ENCODE measurements at regions not wholly inside any gene's neighbourhood (a gene's known extent, or its start where the extent isn't known, plus 50 kb on each side); places are given as distances from the start of the nearest gene placed in this dataset.

DNA sequence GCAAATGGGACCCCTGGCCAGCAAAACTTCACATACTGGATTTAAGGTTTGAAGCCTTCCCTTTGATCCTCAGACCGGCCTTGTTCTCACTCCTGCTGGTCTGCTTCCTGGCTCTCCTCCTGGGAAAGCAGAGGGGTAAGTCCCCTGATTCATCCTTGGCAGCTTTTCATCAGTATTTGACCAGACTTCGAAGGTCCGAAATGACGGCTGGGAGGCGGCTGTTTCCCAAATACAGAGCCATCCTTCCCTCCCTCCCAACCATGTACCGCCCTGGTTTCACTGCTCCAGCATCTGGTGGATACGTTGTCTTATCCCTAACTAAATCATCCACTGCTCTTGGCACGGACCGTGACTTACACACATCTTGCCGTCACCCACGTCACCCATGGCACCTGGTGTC, 265.5 kb downstream of the BCOR start:
- DNase-seq (ENCODE audit: extremely low spot score, insufficient read length, low read depth) (no peak), FAIRE-seq (no peak)

DNA sequence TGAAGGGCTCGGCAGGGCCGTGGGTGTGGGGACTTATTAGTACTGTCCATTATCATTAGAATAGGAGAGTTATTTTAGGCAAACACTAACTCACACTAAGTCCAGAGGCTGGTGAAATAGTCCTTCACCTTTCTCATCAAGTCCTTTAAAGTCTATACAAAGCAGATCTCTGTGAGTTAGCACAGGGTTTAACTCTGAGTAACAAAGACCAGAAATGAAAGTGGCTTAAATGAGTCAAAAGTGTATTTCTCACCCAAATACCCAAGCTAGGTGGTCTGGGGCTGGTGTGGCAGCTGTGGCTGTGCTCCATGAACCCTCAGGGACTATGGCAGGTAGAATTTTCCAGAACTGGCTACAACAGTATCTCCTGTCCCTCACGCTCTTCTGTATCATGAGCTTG, 263.2 kb downstream of the BCOR start:
- DNase-seq (ENCODE audit: extremely low spot score, insufficient read length, low read depth): no peak
- peak; percentile 65 for FAIRE-seq

DNA sequence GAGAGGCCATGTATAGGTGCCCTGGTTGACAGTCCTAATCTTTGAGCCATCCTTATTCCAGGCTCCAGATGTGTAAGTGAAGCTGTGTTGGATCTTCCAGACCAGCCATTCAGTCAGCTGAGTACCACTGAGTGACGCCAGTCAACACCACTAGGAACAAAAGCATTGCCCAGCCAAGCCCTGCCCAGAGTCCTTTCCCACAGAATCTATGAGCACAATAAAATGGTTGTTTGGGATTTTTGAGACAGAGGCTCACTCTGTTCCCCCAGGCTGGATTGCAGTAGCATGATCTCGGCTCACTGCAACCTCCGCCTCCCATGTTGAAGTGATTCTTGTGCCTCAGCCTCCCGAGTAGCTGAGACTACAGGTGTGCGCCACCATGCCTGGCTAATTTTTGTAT, 262.5 kb downstream of the BCOR start:
- DNase-seq (ENCODE audit: extremely low spot score, insufficient read length, low read depth): no peak
- FAIRE-seq: no peak

DNA sequence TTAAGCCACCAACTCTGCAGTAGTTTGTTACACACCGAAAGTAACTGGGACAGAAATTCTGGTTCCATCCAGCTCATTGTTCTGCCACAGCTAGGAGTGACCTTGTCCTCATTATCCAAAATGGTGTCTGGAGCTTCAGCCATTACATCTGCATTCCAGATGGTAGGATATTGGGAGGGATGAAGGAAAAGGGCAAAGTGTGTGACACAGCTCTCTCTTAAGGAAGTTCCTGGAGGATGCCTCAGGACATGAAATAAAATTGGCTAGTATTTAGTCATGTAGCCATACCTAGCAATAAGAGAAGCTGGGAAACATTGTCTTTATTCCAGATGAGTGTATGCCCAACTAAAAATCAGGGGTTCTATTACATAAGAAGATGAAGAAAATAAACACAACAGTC, 262.0 kb downstream of the BCOR start:
- FAIRE-seq: peak; percentile 47

DNA sequence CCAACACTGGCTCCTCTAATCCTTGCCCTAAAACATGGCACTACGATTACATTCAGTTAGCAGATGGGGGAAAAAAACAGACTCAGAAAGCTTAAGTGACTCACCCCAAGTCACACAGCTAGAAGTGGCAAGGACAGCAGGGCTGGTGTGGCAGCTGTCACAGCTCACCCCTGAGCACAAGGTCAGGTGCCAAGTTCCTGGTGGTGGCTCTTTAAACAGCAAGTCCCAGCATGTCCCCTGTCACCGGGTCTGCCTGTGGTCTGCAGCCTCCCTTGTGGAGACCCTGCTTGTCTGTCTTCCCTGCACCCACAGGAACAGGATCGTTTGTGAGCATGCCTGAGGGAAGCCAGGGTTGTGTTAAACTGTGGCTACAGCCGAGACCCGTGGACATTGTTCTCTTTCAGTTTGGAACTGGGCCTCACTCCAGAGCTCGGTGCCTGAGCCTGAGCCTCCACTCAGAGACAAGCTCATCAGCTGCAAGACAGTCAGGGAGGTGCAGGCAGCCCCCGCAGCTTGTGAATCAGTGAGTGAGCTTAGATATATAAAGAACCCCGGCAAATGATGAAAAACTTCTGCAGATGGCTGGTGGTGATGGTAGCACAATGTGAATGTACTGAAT, 260.8 kb downstream of the BCOR start:
- no peak for DNase-seq (ENCODE audit: extremely low spot score, insufficient read length, low read depth)
- FAIRE-seq: no peak

More for the DNA sequence above, 262.0 kb downstream of the BCOR start:
- no peak for DNase-seq (ENCODE audit: extremely low spot score, insufficient read length, low read depth)

DNA sequence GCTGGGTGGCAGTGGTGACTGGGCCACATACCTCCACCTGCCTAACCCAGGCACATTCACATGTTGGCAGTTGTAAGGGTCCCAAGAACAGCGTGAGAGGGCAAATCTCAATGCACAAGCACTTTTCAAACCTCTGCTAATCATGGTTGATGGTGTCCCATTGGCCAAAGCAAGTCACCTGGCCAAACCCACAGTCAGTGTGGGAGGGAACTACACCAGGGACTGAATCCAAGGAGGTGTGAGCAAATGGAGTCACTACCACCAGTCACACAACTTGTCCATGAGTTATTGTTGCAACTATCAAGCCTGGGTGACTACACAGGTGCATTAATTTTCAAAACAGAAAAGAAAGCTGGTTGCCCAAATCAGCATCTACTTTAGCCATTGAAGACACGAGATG, 260.1 kb downstream of the BCOR start:
- DNase-seq (ENCODE audit: extremely low spot score, insufficient read length, low read depth) (no peak), FAIRE-seq (no peak)

DNA sequence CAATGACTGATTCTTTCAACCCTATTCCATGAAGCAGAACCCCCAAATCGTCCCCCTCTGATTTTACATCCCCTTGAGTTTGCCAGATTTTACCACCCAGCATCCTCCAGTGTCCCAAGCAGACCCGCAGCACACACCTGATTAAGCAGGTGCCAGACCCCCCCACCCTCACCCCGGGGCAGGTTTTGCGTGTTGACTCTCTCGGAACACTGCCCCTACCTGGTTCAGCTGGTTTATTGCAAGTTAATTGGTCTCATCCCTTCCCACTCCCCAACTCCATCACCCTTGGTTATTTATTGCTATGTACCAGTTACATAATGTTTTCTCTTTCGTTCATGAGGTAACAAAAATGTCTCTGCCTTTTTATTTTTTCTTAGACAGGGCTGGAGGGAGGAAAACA, 258.4 kb downstream of the BCOR start:
- no peak for FAIRE-seq

DNA sequence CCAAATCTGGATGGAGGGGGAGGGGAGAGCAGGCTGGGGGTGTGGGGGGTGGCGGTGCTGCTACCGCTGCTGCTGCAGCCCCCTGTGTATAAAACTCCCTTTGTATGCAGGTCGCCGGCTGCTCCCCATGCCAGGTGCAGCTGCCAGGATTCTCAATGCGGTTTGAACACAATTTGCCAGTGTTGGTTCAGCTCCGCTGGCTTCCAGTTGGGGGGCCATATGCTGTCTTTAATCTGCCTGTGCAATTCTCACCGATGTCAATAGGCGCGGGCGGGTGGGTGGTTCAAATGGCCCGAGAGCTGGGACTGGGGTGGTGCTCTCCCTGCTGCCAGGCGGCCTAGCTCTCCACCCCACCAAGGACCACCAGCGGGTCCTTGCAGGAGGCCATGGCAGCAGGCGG, 257.6 kb downstream of the BCOR start:
- no peak for DNase-seq (ENCODE audit: extremely low spot score, insufficient read length, low read depth)
- no peak for FAIRE-seq

More for the DNA sequence above, 258.4 kb downstream of the BCOR start:
- DNase-seq (ENCODE audit: extremely low spot score, insufficient read length, low read depth): no peak

DNA sequence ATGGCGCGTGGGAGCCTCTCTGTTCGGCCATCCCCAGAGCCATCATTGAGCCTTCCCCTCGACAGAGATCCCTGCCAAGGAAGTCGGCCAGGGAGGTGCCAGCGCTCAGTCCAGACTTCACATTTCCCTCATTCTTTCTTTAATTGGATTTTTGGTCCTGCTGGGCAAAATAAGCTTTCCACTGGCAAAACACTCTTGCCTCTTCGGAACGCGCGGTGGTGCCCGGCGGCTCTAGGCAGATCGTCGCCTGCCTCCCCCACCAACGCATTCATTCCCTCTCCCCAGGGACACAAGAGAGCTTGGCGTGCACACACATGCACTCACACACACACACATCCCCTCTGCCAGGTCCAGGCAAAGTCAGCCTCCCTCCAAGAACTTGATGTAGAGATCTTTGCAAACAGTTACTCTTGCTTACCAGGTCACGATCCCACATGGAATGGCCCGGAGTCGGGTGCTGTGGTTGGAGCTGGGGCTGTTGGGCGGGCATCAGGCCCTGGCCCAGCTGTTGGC, 257.1 kb downstream of the BCOR start:
- FAIRE-seq (no peak), DNase-seq (ENCODE audit: extremely low spot score, insufficient read length, low read depth) (no peak)

DNA sequence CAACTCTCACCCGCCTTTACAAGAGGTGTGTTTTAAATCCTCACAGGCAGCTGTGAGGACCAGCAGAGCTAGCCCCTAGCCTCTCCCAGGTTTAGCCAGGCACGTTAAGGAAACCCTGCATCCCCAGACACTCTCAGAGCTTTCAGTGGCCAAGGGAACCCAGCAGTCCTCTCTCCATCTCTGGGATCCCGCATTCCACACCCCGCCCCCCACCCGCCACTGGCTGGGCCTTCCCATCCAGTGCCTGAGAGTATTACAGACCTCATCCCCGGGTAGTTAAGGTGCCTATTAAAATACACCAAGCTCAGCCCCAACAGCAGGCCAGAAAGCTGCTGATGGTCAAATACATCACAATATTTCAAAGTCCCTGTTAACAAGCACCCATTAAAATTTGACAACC, 256.2 kb downstream of the BCOR start:
- no peak for DNase-seq (ENCODE audit: extremely low spot score, insufficient read length, low read depth)

DNA sequence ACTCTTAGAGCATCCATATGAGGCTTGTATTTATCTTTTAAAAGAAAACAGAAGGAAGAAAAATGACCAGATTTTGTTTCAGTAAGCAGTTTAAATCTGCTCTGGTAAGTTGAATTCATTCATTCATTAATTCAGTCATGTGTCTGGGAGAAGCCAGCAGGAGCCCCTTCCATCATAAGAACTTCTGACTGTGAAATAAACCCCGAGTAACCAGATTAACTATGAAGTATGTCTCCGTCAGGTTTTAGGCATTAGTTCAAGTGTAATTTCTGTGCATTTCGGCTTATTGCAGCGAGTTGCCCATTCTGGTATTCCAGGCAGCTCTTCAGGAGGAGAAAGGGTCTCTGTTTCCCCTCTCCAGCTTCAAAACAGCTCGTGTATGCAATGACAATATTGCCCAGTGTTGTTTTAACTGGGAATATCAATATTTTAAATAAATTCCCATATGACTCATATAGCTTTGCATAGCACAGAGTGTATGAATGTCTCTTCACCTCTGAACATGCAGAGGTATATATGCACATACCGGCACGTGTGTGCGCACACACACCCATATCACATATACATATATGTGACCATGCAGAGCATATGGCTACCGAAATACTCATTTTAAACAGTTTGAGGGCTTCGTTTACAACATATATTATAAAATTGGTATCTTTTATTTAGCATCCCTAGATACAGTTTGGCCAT, 255.3 kb downstream of the BCOR start:
- FAIRE-seq: no peak
- DNase-seq (ENCODE audit: extremely low spot score, insufficient read length, low read depth): no peak

More for the DNA sequence above, 256.2 kb downstream of the BCOR start:
- no peak for FAIRE-seq

DNA sequence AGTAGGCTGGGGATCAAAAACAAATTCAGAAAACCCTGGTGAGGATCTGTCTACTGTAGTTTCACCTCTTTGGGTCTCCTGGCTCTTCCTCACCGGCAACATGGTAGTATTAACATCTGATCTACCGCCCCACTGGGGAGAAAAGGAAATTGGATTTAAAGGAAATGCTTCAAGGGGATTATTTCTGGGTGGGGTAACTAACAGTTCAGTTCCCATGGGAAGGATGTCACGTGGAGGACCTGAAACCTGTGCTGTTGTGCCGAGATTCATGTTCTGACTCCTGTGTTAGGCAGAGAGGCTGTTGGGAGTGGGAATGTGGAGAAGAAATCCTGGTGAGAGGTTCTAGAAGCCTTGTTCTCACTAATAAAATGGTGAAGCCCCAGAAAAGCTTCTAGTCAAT, 254.4 kb downstream of the BCOR start:
- DNase-seq (ENCODE audit: extremely low spot score, insufficient read length, low read depth) (no peak), FAIRE-seq (no peak)

DNA sequence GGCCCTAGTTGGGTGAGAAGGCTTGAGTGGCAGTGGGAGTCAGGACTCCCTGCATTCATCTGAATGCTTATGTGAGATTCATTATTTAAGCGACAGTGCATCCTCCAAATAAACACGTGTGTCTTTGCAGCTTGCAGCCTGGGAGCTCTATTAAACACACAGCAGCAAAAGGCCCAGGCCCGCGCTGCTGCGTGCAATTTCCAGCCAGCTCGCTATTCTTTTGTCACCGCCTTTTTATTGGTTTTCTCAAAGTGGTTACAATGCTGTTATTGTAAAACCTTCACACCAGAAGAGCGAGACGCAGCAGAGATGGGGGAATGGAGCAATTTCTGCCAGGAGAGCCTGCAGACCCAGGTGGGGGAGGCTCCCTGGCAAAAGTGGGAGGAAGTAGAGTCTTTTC, 252.5 kb downstream of the BCOR start:
- DNase-seq (ENCODE audit: extremely low spot score, insufficient read length, low read depth) (no peak), FAIRE-seq (no peak)

DNA sequence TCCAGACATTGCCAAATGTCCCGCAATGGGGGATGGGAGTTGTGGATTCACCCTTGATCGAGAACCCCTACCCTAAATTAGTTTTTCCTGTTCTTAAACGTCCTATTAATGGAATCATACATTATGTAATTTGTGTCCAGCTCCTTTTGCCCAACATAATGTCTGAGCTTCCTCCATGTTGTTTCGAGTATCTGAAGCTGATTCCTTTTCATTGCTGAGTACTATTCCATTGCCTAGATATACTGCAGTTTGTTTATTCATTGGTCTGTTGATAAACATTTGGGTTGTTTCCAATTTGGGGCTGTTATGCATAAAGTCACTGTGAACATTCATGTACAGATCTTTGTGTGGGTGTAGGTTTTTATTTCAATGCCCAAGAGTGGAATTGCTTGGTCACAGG, 251.3 kb downstream of the BCOR start:
- no peak for DNase-seq (ENCODE audit: extremely low spot score, insufficient read length, low read depth)
- FAIRE-seq: no peak

DNA sequence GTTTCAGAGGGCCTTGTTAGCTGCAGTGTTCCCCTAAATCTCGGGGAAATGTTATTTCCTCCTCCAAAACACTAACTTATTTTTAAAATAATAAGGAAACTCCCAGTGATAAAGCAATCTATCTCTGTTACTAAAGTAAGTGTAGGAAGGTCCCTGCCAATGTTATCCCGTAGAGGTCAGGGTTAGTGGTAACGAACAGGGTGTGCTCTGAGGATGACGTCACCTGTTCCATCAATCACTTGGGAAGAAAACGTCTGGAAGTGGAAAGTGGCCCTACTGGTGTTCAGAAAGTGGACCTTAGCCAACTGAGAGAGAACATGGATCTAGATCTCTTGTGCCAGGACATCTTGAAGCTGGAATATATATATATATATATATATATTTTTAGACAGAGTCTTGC, 249.5 kb downstream of the BCOR start:
- DNase-seq (ENCODE audit: extremely low spot score, insufficient read length, low read depth) (no peak), FAIRE-seq (no peak)

DNA sequence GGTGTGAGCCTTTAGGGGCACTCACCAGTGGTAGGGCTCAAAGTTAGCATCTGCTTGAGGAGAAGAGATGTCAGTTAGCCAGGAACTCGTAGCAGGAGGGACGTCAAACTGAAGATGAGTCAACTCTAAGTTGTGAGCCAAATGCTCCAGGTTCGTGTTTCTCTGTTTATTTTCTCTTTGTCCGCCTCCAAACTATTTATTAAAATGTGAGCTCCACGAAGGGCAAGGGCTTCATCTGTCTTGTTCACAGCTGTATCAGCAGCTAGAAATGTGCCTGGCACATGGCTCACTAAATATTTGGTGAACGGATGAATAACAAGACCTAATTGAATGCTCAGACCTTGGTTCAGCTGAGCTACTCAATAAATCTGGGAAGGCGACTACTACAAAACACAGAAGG, 248.9 kb downstream of the BCOR start:
- DNase-seq (ENCODE audit: extremely low spot score, insufficient read length, low read depth) (no peak), FAIRE-seq (no peak)

DNA sequence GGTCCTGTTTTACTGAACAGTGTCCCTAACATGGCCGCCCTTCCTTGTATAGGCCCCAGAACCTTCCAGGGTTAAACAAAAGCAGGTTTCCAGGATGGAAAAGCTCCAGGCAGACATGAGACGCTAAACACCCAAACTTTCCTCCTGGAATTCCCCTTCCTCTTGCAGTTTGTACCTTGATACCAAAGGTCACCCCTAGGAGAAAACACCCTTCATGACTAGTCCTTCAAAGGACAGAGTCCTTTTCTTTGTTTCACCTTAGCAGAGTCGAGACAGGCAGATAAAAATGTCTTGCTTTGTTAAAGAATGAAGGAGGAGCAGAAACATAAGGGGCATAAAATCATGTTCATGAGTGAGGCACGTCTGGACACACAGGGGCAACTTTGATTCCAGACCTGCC, 247.5 kb downstream of the BCOR start:
- FAIRE-seq: no peak
- DNase-seq (ENCODE audit: extremely low spot score, insufficient read length, low read depth): no peak

DNA sequence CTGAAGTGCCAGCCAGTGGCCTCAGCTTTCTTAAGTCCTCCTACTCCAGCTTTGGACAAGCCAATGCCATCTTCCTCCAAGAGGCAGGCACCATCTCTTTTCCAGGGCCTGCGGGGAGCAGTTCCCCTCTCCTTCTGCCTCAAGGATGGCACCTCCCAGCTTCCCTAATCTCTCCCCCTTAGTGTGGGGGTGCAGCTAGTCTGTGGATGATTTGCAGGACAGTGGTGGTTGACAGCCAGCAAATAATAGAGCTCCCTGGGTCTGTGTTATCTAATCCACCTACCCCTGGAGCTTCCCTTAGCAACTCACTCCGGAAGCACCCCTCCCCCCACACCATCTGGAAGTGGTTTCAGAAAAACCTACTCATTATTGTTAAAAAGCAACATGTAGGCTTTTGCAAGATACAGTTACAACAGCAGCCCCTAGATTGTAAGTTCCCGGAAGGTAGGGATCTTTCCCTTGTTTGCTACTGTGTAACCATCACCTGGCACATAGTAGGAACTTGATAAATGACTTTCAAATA, 247.1 kb downstream of the BCOR start:
- FAIRE-seq (peak; percentile 24), DNase-seq (ENCODE audit: extremely low spot score, insufficient read length, low read depth) (no peak)

DNA sequence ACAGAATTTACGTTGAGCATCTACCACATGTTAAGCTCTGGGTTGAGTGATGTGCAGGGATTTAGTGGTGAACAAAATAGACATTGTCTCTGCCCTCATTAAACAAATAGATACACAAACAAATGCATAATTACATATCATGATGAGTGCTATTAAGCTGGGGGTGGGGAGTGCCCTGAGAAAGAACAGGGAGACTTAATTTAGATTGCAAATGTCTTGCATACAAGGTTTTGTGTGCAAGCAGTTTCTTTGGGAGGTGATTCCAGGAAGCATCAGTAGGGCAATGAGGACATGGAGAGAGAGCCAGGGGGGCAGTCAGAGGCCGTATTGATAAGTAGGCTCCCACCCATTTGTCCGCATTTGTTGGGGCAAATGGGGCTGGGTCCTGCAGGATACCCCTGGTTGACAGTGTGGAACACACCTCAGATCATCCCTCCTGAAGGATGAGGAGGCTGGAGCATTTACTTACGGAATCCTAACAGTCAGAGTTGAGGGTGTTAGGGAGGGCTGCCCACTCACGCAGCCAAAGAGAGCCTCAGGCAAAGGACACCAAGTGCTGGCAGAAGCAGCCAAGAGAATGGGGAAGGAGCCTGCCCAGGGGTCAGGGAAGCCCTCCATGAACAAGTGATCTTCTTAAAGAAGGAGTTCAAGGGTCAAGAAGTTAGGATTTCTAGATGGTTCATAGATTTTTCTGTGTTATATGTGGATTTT, 245.9 kb downstream of the BCOR start:
- DNase-seq (ENCODE audit: extremely low spot score, insufficient read length, low read depth): no peak
- FAIRE-seq: no peak

DNA sequence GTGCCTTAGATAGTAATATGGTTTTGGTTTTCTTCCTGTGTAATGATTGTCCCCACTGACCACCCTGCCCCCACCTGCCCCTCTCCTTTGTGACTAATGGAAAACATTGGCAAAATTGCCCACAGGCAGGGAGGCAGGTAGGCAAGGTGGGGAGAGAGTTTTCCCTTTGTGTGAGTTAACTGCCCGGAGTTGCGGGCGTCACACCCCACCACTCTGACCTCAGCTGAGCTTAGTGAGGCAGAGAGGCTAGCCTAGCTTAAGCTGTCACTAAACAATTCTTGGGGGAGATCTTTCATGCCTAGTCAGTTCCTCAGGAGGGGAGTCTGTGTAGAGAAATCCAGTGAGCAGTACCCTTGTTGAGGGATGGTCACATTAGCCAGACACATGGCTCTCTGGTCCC, 245.3 kb downstream of the BCOR start:
- peak; percentile 60 for FAIRE-seq
- DNase-seq (ENCODE audit: extremely low spot score, insufficient read length, low read depth): no peak

DNA sequence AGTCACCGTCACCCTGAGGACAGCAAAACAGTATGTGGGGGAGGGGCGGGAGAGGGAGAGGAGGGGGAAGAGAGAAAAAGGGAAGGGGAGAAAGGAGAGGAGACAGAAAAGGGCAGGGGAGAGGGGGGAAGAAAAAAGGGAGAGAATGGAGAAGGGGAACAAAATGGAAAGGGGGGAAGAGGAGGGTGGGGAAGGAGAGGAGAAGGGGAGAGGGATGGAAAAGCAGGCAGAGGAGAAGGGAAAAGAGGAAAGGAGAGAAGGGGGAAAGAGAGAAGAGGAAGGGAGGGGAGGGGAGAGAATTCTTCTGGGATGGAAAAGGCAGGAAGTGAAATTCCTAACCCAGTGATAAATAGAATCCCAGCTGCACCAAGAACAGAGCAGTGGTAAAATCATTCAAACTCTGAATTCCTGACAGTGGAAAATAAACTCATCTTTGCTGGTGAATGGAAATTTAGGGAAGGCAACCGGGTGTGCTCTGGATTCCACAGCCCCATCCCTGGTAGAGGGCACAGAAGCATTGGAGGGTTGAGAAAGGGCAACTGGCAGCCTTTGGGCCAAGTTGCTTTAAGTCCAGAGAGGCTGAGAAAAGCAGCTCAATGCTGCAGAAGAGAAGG, 244.2 kb downstream of the BCOR start:
- no peak for DNase-seq (ENCODE audit: extremely low spot score, insufficient read length, low read depth)

More for the DNA sequence above, 244.2 kb downstream of the BCOR start:
- peak; percentile 75 for FAIRE-seq
